Posterior cingulate gyrus (tissue), 11 donors: ENCODE measurements at regions not wholly inside any gene's neighbourhood (a gene's known extent, or its start where the extent isn't known, plus 50 kb on each side); places are given as distances from the start of the nearest gene placed in this dataset.

ENCODE experiments used
- DNase-seq, 10 donors: peaks; one replicate each; pipeline versions ENCODE4 v3.0.0 to v3.0.0-alpha.2; 2020 to 2021; ENCODE audit warnings: mixed read lengths in 3 of 10
- intact Hi-C: fragments of 100-400 bp; cut with DNase I; formaldehyde crosslinking; loops from one replicate; pipeline ENCODE4 v1.15.1; 2023

- DNase-seq = no peak
- intact Hi-C loops = no loop called here
Observed at GRCh38 chr4:36492041-36492440, 210.6 kb downstream of the DTHD1 start.

- DNase-seq = no peak
- intact Hi-C loops = no loop called here
Observed at GRCh38 chr4:36492590-36492989, 211.2 kb downstream of the DTHD1 start.

- intact Hi-C loops = no loop called here
- DNase-seq = no peak
Observed at GRCh38 chr4:36493251-36493650, 211.8 kb downstream of the DTHD1 start.

- intact Hi-C loops = no loop called here
- no peak for DNase-seq
Observed at GRCh38 chr4:36494016-36494415, 212.6 kb downstream of the DTHD1 start.

- intact Hi-C loops = no loop called here
Observed at GRCh38 chr4:36494747-36495146, 213.3 kb downstream of the DTHD1 start.

GRCh38 chr4:36502350-36502749, 220.9 kb downstream of the DTHD1 start:
- intact Hi-C loops = no loop called here
- no peak for DNase-seq

More at GRCh38 chr4:36494747-36495146, 213.3 kb downstream of the DTHD1 start:
- DNase-seq = no peak

GRCh38 chr4:36508394-36508793, 227.0 kb downstream of the DTHD1 start:
- DNase-seq = no peak
- intact Hi-C loops = no loop called here

GRCh38 chr4:36509845-36510244, 228.4 kb downstream of the DTHD1 start:
- intact Hi-C loops = no loop called here
- no peak for DNase-seq

GRCh38 chr4:36511785-36512184, 230.4 kb downstream of the DTHD1 start:
- intact Hi-C loops = no loop called here
- DNase-seq = no peak

- intact Hi-C loops = no loop called here
- DNase-seq = no peak
Observed at GRCh38 chr4:36516522-36517095, 235.2 kb downstream of the DTHD1 start.

- no peak for DNase-seq
- intact Hi-C loops = no loop called here
Observed at GRCh38 chr4:36523182-36523581, 241.8 kb downstream of the DTHD1 start.

- intact Hi-C loops = no loop called here
Observed at GRCh38 chr4:36532670-36533379, 251.4 kb downstream of the DTHD1 start.

GRCh38 chr4:36533944-36534343, 252.5 kb downstream of the DTHD1 start:
- intact Hi-C loops = no loop called here
- DNase-seq = no peak

More at GRCh38 chr4:36532670-36533379, 251.4 kb downstream of the DTHD1 start:
- DNase-seq = no peak

GRCh38 chr4:36547383-36547782, 266.0 kb downstream of the DTHD1 start:
- DNase-seq = no peak
- intact Hi-C loops = no loop called here

- intact Hi-C loops = no loop called here
Observed at GRCh38 chr4:36549252-36549651, 267.8 kb downstream of the DTHD1 start.

GRCh38 chr4:36549992-36550391, 268.6 kb downstream of the DTHD1 start:
- intact Hi-C loops = no loop called here
- DNase-seq = no peak

More at GRCh38 chr4:36549252-36549651, 267.8 kb downstream of the DTHD1 start:
- no peak for DNase-seq

- no peak for DNase-seq
- intact Hi-C loops = no loop called here
Observed at GRCh38 chr4:36551697-36552214, 270.3 kb downstream of the DTHD1 start.

GRCh38 chr4:36553029-36553428, 271.6 kb downstream of the DTHD1 start:
- no peak for DNase-seq
- intact Hi-C loops = no loop called here

GRCh38 chr4:36553453-36553852, 272.0 kb downstream of the DTHD1 start:
- intact Hi-C loops = no loop called here
- no peak for DNase-seq

GRCh38 chr4:36556984-36557383, 275.6 kb downstream of the DTHD1 start:
- DNase-seq = no peak
- intact Hi-C loops = no loop called here

GRCh38 chr4:36568575-36568974, 287.2 kb downstream of the DTHD1 start:
- peak in 1 of 10 donors; percentile 54 for DNase-seq
- intact Hi-C loops = no loop called here

GRCh38 chr4:36573441-36573840, 292.0 kb downstream of the DTHD1 start:
- DNase-seq = no peak
- intact Hi-C loops = no loop called here
